Ovary (tissue), 7 donors: ENCODE measurements at regions not wholly inside any gene's neighbourhood (a gene's known extent, or its start where the extent isn't known, plus 50 kb on each side); places are given as distances from the start of the nearest gene placed in this dataset.

Source experiments
- DNase-seq, 5 donors: peaks; one replicate each; pipeline ENCODE4 v3.0.0-alpha.2; 2019 to 2020
- H3K27ac ChIP-seq, 2 donors: fragments of 200-600 bp; one replicate each; pipeline versions ENCODE4 v1.5.1 to v1.8.0; 2019 to 2022
- H3K27me3 ChIP-seq: fragments of 200-600 bp; one replicate; pipeline ENCODE4 v1.8.0; 2022
- H3K36me3 ChIP-seq: fragments of 200-600 bp; sonication (generic); one replicate; pipeline ENCODE4 v1.5.1; 2019
- H3K4me1 ChIP-seq: one replicate; pipeline ENCODE4 v1.8.1; 2013; ENCODE audit warnings: mild to moderate bottlenecking, moderate library complexity; ENCODE audit not compliant: insufficient read depth
- H3K4me3 ChIP-seq: fragments of 200-600 bp; sonication (generic); one replicate; pipeline ENCODE4 v1.5.1; 2017
- H3K9me3 ChIP-seq, 2 donors: fragments of 200-600 bp in 1 of 2; sonication (generic) in 1 of 2; one replicate each; pipeline versions ENCODE4 v1.5.1 to v1.8.1; 2013 to 2019; ENCODE audit warnings: mild to moderate bottlenecking in 1 of 2, moderate library complexity in 1 of 2
- EP300 ChIP-seq: sonication (generic); formaldehyde crosslinking; IDR thresholded peaks from one replicate; pipeline ENCODE4 v1.6.1; 2017; ENCODE audit warnings: antibody characterized with exemption
- POLR2A ChIP-seq: fragments of 450-650 bp; IDR thresholded peaks from one replicate; pipeline ENCODE4 v1.6.1; 2017; ENCODE audit warnings: antibody characterized with exemption, mild to moderate bottlenecking, moderate library complexity
- WGBS, 3 donors: extraction: QIAGEN DNeasy Blood & Tissue Kit in 1 of 3; methylation state at CpG; one replicate each; pipeline versions ENCODE4 v1.1.5 to v1.1.7; 2013 to 2017; 5-methylcytosine and 5-hydroxymethylcytosine counted together
- intact Hi-C, 4 donors: fragments of 100-400 bp; cut with DNase I; formaldehyde crosslinking; loops; one replicate each; pipeline versions ENCODE4 v1.11.0 to v1.15.1; 2022 to 2023
- TF ChIP-seq, protein P1 (sequence below), 3 donors: fragments of 450-650 bp in 2 of 3; fragments of 200-600 bp in 1 of 3; IDR thresholded peaks; one replicate each; pipeline versions ENCODE4 v1.5.1 to v1.8.0; 2016 to 2022; ENCODE audit warnings: antibody characterized with exemption in 3 of 3, mild to moderate bottlenecking in 1 of 3
- donor health status: DM: no; HTN: no; CAD: no; lungs with moderate emphysema.
- donor health status: DM: no; HTN: no; CAD: no.
- donor health status: Bipolar disorder and iron deficiency.
- donor health status: DM: no; HTN: no; CAD: no.
- donor health status: DM: yes; HTN: yes; CAD: no.

DNA sequence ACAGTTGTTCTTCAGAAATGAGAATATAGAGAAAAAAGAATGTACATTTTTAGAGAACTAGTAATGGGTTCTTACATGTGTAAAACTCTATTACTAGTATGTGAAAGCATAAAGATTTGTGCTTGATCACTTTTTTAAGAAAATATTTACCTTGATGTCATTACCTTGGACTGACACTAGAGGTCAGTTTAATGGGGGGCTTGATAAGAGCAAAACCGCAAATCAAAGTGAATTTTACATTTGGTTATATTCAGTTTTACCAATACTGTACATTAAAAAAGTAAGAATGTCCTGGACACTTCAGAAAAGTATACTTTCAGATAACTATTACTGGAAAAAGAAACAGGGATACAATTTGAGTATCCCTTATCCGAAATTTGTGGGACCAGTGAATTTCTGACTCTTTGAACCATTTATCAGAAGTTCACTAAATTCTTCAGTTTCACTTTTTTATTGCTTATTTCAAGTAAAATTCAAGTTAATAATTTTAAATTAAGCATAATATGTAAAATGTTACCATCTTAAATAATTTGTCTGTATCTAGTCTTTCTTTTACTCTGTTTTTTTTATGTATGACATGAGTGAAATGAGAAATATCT lies 1149.5 kb downstream of the DSC3 start:
- intact Hi-C loops: no loop called here
- 83% methylated on average over 2 of the region's 2 CpGs for WGBS, 3 donors
- Histone ChIP-seq H3K4me3 (no peak overlapping the region), H3K36me3 (no peaks in the 10 kb centered on the region), H3K27ac (no peak overlapping the region), H3K9me3 (no peaks in the 10 kb centered on the region), H3K27me3 (no peaks in the 10 kb centered on the region), H3K4me1 (no peaks in the 10 kb centered on the region)
- TF ChIP-seq, protein P1, sequence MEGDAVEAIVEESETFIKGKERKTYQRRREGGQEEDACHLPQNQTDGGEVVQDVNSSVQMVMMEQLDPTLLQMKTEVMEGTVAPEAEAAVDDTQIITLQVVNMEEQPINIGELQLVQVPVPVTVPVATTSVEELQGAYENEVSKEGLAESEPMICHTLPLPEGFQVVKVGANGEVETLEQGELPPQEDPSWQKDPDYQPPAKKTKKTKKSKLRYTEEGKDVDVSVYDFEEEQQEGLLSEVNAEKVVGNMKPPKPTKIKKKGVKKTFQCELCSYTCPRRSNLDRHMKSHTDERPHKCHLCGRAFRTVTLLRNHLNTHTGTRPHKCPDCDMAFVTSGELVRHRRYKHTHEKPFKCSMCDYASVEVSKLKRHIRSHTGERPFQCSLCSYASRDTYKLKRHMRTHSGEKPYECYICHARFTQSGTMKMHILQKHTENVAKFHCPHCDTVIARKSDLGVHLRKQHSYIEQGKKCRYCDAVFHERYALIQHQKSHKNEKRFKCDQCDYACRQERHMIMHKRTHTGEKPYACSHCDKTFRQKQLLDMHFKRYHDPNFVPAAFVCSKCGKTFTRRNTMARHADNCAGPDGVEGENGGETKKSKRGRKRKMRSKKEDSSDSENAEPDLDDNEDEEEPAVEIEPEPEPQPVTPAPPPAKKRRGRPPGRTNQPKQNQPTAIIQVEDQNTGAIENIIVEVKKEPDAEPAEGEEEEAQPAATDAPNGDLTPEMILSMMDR (IDR thresholded peaks at IDR 0.05): no peak
- TF ChIP-seq POLR2A (no peak), EP300 (no peak)
- no peak for DNase-seq

DNA sequence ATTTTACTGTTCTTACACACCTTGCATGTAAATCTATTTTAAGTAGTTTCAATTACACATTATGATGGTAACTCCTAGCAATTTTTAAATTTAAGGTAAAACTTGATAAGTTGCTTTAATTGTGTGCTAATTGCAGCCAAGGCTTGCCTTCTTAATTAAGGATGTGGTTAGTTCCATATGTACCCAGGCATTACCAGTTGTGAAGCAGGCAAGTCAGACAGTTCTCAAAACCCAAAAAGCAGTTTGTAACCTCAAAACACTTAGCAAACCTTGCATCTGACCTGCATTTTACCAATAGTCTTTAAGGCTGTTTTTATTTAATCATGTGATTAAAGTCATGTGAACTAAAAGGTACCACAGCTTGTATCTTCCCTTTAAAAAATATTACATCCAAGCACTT lies 1159.4 kb downstream of the DSC3 start:
- Histone ChIP-seq H3K36me3 (no peaks in the 10 kb centered on the region), H3K27me3 (no peaks in the 10 kb centered on the region), H3K4me3 (no peak overlapping the region), H3K9me3 (no peaks in the 10 kb centered on the region), H3K27ac (no peak overlapping the region), H3K4me1 (no peaks in the 10 kb centered on the region)
- intact Hi-C loops: no loop called here
- no peak for DNase-seq
- TF ChIP-seq EP300 (no peak), POLR2A (no peak)
- TF ChIP-seq, protein P1 (IDR thresholded peaks at IDR 0.05): no peak

- Histone ChIP-seq H3K36me3 (no peaks in the 10 kb centered on the region), H3K9me3 (no peaks in the 10 kb centered on the region), H3K4me1 (no peaks in the 10 kb centered on the region), H3K4me3 (no peak overlapping the region), H3K27ac (no peak overlapping the region), H3K27me3 (no peaks in the 10 kb centered on the region)
- no peak for DNase-seq
- WGBS, 3 donors: 0 to 26% (median 8%) methylated on average over 1 of the region's 1 CpG
- intact Hi-C loops: no loop called here
- TF ChIP-seq EP300: no peak
- no peak for TF ChIP-seq POLR2A
- TF ChIP-seq, protein P1 (IDR thresholded peaks at IDR 0.05): no peak
Measured at GRCh38 chr18:29882620-29883019, 1159.9 kb downstream of the DSC3 start.

DNA sequence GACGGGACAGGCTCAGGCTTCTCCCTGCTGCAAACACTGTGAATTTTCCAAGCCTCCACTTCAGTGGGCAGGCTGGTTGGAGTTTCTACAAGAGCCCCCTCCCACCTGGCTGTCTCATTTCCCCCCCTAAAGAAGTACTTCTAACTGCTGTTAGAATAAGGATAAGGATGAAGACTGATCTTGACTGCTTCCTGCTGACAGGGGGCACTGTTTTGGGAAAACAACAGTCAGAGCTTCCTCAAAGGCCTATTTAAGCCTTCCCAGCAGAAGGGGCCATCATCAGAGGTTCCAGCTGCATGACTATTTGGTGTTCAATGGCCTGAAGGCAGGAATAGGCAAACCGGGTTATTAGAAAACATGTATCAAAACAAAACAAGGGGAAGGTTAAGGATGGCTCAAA lies 1162.8 kb downstream of the DSC3 start:
- no peak for DNase-seq
- intact Hi-C loops: no loop called here

More for the DNA sequence above, 1162.8 kb downstream of the DSC3 start:
- H3K4me3 ChIP-seq: no peak overlapping the region
- 76 to 95% (median 81%) methylated on average over 2 of the region's 2 CpGs for WGBS, 3 donors
- no peak for TF ChIP-seq EP300
- no peak for TF ChIP-seq POLR2A
- TF ChIP-seq, protein P1 (IDR thresholded peaks at IDR 0.05): no peak
- H3K27ac ChIP-seq: no peak overlapping the region
- no peaks in the 10 kb centered on the region for H3K36me3 ChIP-seq
- H3K9me3 ChIP-seq: no peaks in the 10 kb centered on the region
- H3K4me1 ChIP-seq: no peaks in the 10 kb centered on the region
- no peaks in the 10 kb centered on the region for H3K27me3 ChIP-seq
